Stimulated activated CD4-positive, alpha-beta T cell treated with anti-CD3 and anti-CD28 coated beads, Interleukin-4, amount 100 ng/mL, for 48 hours (primary cell): ENCODE measurements at regions not wholly inside any gene's neighbourhood (a gene's known extent, or its start where the extent isn't known, plus 50 kb on each side); places are given as distances from the start of the nearest gene placed in this dataset.
"Not testable (repeated sequence)": the region's sequence is repeated elsewhere in the genome, so short reads cannot be mapped to it uniquely, and the experiment has no call there.

Experiments
- DNase-seq, 2 donors: peaks; one replicate each; pipeline ENCODE4 v3.0.0-alpha.2; 2020; ENCODE audit warnings: low read depth in 2 of 2

- DNase-seq, result no peak
Measured at GRCh38 chr4:112946127-112946526, 103.3 kb upstream of the ANK2 start.

DNA sequence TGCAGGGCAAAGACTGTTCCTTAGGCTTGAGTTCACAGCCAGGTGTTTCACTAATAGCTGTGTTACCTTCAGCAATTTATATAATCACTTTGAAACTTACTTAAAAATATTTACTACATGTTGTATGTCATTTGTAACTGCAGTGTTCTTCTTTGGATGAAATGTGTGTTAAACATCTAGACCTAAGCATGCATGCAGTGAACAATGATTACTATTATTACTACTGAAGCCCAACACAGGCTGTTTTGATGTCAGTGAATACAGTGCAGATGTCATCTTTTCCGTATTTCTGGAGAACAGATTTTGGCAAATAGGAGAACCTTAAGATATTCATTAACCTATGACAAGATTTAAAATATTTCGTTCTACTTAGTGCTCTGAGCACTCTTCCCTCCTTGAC is 101.8 kb upstream of the ANK2 start:
- DNase-seq, result no peak

DNA sequence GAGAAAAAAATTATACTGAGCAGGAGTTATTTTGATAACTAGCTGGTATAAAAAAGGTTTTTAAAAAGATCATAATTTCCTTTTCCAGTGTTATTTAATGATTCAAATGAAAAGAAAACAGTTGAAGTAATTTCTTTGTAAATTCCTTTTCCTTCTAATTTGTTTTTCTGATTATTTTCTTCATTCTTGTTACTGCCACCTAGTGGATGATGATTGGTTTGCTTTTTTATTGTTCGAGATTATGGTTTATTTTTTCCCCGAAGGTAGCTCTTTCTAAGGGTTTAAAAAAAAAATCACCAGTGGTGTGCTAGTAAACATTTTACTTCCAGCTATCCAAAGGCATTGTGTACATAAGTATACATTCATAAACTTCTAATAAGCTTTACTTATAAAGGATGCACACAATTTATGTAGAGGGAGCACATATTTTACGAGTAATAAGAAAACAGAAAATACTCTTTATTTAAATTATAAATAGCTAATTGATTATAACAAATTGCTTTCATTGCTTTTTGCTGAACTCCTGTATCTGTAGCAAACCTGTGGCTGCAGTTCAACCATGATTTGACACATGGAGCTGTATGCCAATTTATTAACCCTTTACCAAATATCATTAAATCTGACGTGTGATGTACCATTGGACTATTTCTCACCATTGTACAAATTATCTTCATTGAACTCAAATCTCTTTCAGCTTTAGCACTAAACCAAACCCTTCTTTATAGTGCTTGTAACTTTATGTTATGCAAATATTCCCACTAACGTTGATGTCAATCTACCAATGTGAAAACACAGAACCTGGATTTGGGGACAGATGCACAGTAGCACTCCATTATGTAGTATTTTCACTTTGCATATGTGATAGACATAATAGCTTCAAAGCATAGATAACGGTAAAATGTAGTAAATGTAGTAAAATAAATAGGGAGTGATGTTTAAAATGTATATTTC is 97.8 kb upstream of the ANK2 start:
- DNase-seq, result no peak

DNA sequence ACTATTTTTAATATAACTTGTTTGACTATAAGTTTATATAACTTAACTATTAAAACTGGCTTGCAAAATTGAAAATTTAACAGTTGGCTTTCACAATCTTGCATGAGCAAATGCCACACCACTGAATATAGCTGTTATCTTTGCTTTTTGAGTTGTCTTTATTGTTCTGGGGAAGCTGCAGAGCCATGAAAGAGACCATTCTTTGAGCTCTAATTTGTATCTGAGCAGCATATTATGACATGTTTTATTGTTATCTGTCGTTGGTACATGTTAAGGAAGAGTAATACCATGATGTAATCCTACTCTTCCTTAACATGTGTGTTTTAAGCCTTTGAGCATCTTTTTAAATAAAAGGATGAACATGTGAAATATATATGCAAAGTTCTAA is 97.1 kb upstream of the ANK2 start:
- no peak for DNase-seq

GRCh38 chr4:112953262-112953661 is 96.2 kb upstream of the ANK2 start:
- DNase-seq, result no peak

DNA sequence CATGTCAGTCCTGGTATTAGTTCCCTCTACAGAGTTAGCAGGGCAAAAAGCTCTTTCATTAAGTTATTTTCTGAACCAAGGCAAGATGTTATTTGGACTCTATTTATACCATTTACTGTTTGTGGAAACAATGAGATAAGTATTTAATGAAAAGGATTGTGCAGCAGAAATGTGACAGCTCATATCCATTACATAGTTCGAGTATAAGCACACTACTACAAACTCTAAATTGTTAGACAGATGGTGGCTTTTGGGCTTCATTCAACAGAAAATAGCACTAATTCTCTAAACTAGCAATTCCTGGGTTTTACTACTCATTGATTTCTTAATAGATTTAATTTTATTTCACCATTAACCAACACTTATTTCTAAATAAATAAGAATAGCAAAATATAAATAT is 95.2 kb upstream of the ANK2 start:
- no peak for DNase-seq

- no peak for DNase-seq
Measured at GRCh38 chr4:112956484-112956896, 93.0 kb upstream of the ANK2 start.

DNA sequence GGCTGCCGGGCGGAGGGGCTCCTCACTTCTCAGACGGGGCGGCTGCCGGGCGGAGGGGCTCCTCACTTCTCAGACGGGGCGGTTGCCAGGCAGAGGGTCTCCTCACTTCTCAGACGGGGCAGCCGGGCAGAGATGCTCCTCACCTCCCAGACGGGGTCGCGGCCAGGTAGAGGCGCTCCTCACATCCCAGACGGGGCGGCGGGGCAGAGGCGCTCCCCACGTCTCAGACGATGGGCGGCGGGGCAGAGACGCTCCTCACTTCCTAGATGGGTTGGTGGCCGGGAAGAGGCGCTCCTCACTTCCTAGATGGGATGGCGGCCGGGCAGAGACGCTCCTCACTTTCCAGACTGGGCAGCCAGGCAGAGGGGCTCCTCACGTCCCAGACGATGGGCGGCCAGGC is 91.7 kb upstream of the ANK2 start:
- not testable (repeated sequence) for DNase-seq

- no peak for DNase-seq
Measured at GRCh38 chr4:112966701-112967488, 82.6 kb upstream of the ANK2 start.

DNA sequence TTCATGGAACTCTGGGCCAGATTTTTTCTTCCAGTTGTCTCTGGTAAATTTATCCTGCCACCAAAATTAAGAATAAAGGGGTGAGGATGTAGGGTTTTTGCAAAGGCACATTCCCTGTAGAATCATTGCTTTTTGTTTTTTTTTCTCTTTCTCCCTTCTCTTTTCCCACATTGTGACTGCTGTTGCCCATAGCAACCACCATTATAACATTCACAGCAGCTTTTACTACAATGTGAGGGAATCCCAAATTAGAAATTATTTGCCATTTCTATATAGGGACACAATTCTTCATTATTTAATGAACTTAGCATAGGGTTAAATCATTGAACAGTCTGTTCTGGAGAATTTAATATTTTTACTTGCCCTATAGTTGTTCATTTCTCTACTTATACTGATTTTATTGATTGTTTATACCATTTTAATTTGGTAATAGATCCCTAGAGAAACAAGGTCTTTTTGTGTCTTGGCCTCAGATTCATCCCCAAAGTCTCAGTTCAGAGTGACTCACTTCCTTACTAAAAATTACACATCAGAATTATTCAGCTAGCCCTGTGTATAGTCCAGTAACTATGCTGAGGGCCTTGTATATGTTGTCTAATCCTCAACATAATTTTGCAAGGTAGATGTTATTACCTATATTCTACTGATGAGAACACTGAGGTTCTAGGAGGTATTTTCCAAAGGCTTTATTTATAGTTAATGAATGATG is 80.8 kb upstream of the ANK2 start:
- DNase-seq, result no peak

DNA sequence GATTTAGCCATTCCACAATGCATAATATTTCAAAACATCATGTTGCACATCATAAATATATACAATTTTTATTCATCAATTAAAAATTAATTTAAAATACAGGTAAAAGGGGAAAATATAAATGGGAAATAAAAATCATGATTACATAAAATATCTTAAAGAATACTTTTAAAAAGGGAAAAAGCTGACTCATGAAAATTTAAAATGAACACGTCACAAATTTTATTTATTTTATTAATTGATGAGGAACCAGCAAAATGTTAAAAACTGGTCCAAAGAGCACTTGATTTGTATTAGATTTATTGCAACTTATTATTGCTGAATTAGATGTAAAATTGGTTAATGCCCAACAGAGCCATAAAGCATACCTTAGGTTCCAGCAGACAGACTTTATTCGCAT is 78.5 kb upstream of the ANK2 start:
- no peak for DNase-seq

DNA sequence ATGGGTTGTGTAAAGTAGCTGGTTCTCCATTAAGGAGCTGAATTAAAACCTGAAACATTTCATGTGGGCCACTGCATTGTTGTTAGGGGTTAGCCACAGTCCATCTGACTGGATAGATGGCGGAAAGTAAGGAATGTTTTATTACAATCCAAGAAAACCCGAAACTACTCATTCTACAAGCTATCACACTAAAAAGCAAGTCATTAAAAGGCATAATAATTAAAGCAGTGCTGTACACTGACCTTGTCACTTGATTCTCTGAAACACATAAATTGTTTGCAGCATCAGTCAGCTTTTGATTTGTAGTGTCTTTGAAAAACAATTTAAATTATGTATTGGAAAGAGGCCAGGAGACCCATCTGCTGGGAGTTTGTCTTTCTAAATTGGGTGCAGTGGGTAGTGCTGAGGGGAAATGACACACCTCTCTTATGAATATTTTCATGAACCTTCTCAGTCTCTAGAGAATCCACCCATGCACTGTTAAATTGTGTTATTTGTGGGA is 75.7 kb upstream of the ANK2 start:
- no peak for DNase-seq

GRCh38 chr4:112975567-112976355 is 73.7 kb upstream of the ANK2 start:
- no peak for DNase-seq

GRCh38 chr4:112978691-112979472 is 70.6 kb upstream of the ANK2 start:
- no peak for DNase-seq

DNA sequence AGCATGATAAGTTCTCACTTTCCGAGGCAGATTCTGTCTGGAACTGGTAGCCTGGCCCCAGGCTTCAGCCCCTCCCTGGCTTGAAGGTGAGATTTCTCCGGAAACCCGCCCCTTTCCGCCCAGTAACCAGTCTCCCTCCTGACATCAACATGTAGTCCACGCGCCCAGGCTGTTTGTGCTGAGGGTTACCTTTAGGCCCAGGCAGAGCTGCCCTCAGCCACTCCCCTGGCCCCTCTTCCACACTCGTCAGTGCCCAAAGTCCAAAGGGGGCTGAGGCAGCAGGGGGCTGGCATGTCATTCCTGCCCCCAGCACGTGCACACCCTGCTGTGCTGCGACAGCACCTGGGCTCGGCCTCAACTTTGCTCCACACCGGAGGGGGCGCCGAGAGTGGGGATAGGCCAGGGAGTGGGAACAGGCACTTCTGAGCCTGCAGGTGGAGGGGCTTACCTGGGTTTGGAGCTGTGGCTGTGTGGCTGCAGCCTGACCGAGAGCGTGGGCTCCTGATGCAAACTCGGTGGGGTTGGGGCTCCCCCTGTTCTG is 69.5 kb upstream of the ANK2 start:
- no peak for DNase-seq

DNA sequence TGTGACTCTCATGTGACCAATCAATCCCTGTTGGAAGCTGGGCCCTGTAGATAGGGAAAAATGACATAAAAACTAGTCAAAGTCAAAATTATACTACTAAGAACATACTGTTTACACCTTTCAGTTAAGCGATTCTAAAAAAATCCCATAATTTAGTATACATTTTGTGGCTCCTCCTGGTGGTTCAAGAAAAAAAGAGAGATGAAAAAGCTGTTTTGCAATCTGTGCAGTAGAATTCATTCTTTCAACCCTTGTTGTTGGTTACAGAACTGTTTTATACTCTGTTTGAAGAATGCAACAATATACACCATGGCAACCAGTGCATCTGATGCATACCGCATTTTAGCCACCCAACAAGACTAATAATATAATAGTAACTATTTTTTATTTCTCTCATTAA is 66.8 kb upstream of the ANK2 start:
- DNase-seq, result no peak

- no peak for DNase-seq
Measured at GRCh38 chr4:112994732-112995464, 54.6 kb upstream of the ANK2 start.
